ENCODE measurements at regions not wholly inside any gene's neighbourhood (a gene's known extent, or its start where the extent isn't known, plus 50 kb on each side); places are given as distances from the start of the nearest gene placed in this dataset.

GRCh38 chr2:139836769-139837168, 1056.6 kb upstream of the NXPH2 start:
- dilution Hi-C loops (cut with MboI; ENCODE audit: extremely low pct_ligation_motif_present, low sequenced_read_pairs), result no loop called here
- Histone ChIP-seq H3K27me3 (ENCODE audit: control insufficient read depth, extremely low read depth, insufficient read depth, low read length) (no peaks in the 10 kb centered on the region), H3K9ac (ENCODE audit: control insufficient read depth, extremely low read depth, insufficient read depth, low read length) (no peak overlapping the region), H3K9me1 (ENCODE audit: control insufficient read depth, extremely low read depth, insufficient read depth, low read length) (no peaks in the 10 kb centered on the region), H3K9me3 (ENCODE audit: control insufficient read depth, low read depth, low read length) (no peaks in the 10 kb centered on the region), H3K4me3 (ENCODE audit: control insufficient read depth in 2 of 3, extremely low read depth in 1 of 3, insufficient read depth in 2 of 3, low read depth in 1 of 3, low read length in 3 of 3) (no peak overlapping the region), H3K79me2 (ENCODE audit: control insufficient read depth, insufficient read depth, low read length) (no peaks in the 10 kb centered on the region), H2AFZ (ENCODE audit: control insufficient read depth, low read length) (no peak overlapping the region), H3K27ac (ENCODE audit: control insufficient read depth, insufficient read depth, low read length) (no peak overlapping the region), H4K20me1 (ENCODE audit: control insufficient read depth, extremely low read depth, insufficient read depth, low read length) (no peaks in the 10 kb centered on the region), H3K36me3 (ENCODE audit: control insufficient read depth in 2 of 2, extremely low read depth in 1 of 2, insufficient read depth in 2 of 2, low read length in 2 of 2) (no peaks in the 10 kb centered on the region), H3K4me2 (ENCODE audit: control insufficient read depth, extremely low read depth, insufficient read depth, low read depth, low read length) (no peak overlapping the region), H3K4me1 (ENCODE audit: control insufficient read depth, extremely low read depth, insufficient read depth, low read length) (no peaks in the 10 kb centered on the region)
- DNase-seq (ENCODE audit: low read depth, low spot score) (no peak), FAIRE-seq (no peak)
- no peak for TF ChIP-seq CTCF (optimal IDR thresholded peaks at IDR 0.05 in 1 of 3, IDR thresholded peaks at IDR 0.05 in 1 of 3, conservative IDR thresholded peaks at IDR 0.05 in 1 of 3; ENCODE audit: extremely low read depth in 1 of 3, insufficient read depth in 2 of 3, low read length in 3 of 3)
- TF ChIP-seq EZH2 (IDR thresholded peaks at IDR 0.05; ENCODE audit: low read length), result no peak

- Histone ChIP-seq H3K4me3 (ENCODE audit: control insufficient read depth in 2 of 3, extremely low read depth in 1 of 3, insufficient read depth in 2 of 3, low read depth in 1 of 3, low read length in 3 of 3) (no peak overlapping the region), H4K20me1 (ENCODE audit: control insufficient read depth, extremely low read depth, insufficient read depth, low read length) (no peaks in the 10 kb centered on the region), H3K9me1 (ENCODE audit: control insufficient read depth, extremely low read depth, insufficient read depth, low read length) (no peaks in the 10 kb centered on the region), H3K4me2 (ENCODE audit: control insufficient read depth, extremely low read depth, insufficient read depth, low read depth, low read length) (no peak overlapping the region), H3K36me3 (ENCODE audit: control insufficient read depth in 2 of 2, extremely low read depth in 1 of 2, insufficient read depth in 2 of 2, low read length in 2 of 2) (no peaks in the 10 kb centered on the region), H3K9me3 (ENCODE audit: control insufficient read depth, low read depth, low read length) (no peaks in the 10 kb centered on the region), H3K27ac (ENCODE audit: control insufficient read depth, insufficient read depth, low read length) (no peak overlapping the region), H2AFZ (ENCODE audit: control insufficient read depth, low read length) (no peak overlapping the region), H3K27me3 (ENCODE audit: control insufficient read depth, extremely low read depth, insufficient read depth, low read length) (no peaks in the 10 kb centered on the region), H3K79me2 (ENCODE audit: control insufficient read depth, insufficient read depth, low read length) (no peaks in the 10 kb centered on the region), H3K4me1 (ENCODE audit: control insufficient read depth, extremely low read depth, insufficient read depth, low read length) (no peaks in the 10 kb centered on the region), H3K9ac (ENCODE audit: control insufficient read depth, extremely low read depth, insufficient read depth, low read length) (no peak overlapping the region)
- dilution Hi-C loops (cut with MboI; ENCODE audit: extremely low pct_ligation_motif_present, low sequenced_read_pairs), result no loop called here
- DNase-seq (ENCODE audit: low read depth, low spot score), result no peak
- TF ChIP-seq EZH2 (IDR thresholded peaks at IDR 0.05; ENCODE audit: low read length) (no peak), CTCF (optimal IDR thresholded peaks at IDR 0.05 in 1 of 3, IDR thresholded peaks at IDR 0.05 in 1 of 3, conservative IDR thresholded peaks at IDR 0.05 in 1 of 3; ENCODE audit: extremely low read depth in 1 of 3, insufficient read depth in 2 of 3, low read length in 3 of 3) (no peak)
- no peak for FAIRE-seq
Measured at GRCh38 chr2:139835101-139835500, 1054.9 kb upstream of the NXPH2 start.
